Activated effector memory CD4-positive, alpha-beta T cell treated with anti-CD3 and anti-CD28 coated beads, Interleukin-2, amount 50 U/mL, for 16 hours (primary cell): ENCODE measurements at regions not wholly inside any gene's neighbourhood (a gene's known extent, or its start where the extent isn't known, plus 50 kb on each side); places are given as distances from the start of the nearest gene placed in this dataset.
"Not testable (repeated sequence)": the region's sequence is repeated elsewhere in the genome, so short reads cannot be mapped to it uniquely, and the experiment has no call there.

Experiments used
- DNase-seq: peaks from one replicate; pipeline ENCODE4 v3.0.0-alpha.2; 2020

- DNase-seq: no peak
Measured at GRCh38 chr22:23394525-23395326, 185.4 kb downstream of the IGLL1 start.

- DNase-seq: no peak
Measured at GRCh38 chr22:23393721-23394320, 186.3 kb downstream of the IGLL1 start.

GRCh38 chr22:23393199-23393598 lies 186.9 kb downstream of the IGLL1 start:
- not testable (repeated sequence) for DNase-seq

- DNase-seq: no peak
Measured at GRCh38 chr22:23392420-23393121, 187.5 kb downstream of the IGLL1 start.

GRCh38 chr22:23391022-23391421 lies 189.1 kb downstream of the IGLL1 start:
- no peak for DNase-seq

GRCh38 chr22:23389271-23390071 lies 190.6 kb downstream of the IGLL1 start:
- DNase-seq: no peak

GRCh38 chr22:23388517-23388890 lies 191.6 kb downstream of the IGLL1 start:
- DNase-seq: no peak

- DNase-seq: no peak
Measured at GRCh38 chr22:23387827-23388516, 192.1 kb downstream of the IGLL1 start.

- DNase-seq: no peak
Measured at GRCh38 chr22:23386822-23387580, 193.1 kb downstream of the IGLL1 start.

GRCh38 chr22:23385678-23386631 lies 194.1 kb downstream of the IGLL1 start:
- DNase-seq: peak; percentile 93

GRCh38 chr22:23384923-23385677 lies 195.0 kb downstream of the IGLL1 start:
- no peak for DNase-seq

- no peak for DNase-seq
Measured at GRCh38 chr22:23384431-23384830, 195.7 kb downstream of the IGLL1 start.

- DNase-seq: no peak
Measured at GRCh38 chr22:23383491-23384361, 196.4 kb downstream of the IGLL1 start.

- no peak for DNase-seq
Measured at GRCh38 chr22:23382428-23383218, 197.5 kb downstream of the IGLL1 start.

- DNase-seq: no peak
Measured at GRCh38 chr22:23381661-23382427, 198.2 kb downstream of the IGLL1 start.

- DNase-seq: no peak
Measured at GRCh38 chr22:23380911-23381310, 199.2 kb downstream of the IGLL1 start.

GRCh38 chr22:23380230-23380573 lies 199.9 kb downstream of the IGLL1 start:
- DNase-seq: no peak
